GM21528 (cell line): ENCODE measurements at regions not wholly inside any gene's neighbourhood (a gene's known extent, or its start where the extent isn't known, plus 50 kb on each side); places are given as distances from the start of the nearest gene placed in this dataset.
"Not testable (repeated sequence)": the region's sequence is repeated elsewhere in the genome, so short reads cannot be mapped to it uniquely, and the experiment has no call there.

ENCODE experiments used
- ATAC-seq: cut with Tn5 transposase; IDR thresholded peaks from one replicate; pipeline ENCODE4 v1.9.1; 2021; ENCODE audit warnings: mild to moderate bottlenecking, moderate library complexity; ENCODE audit not compliant: unreplicated experiment, low FRiP score

- ATAC-seq, result no peak
Measured at GRCh38 chr4:62601737-62602136, 1401.6 kb downstream of the ADGRL3 start.

- not testable (repeated sequence) for ATAC-seq
Measured at GRCh38 chr4:62595265-62595664, 1395.1 kb downstream of the ADGRL3 start.

GRCh38 chr4:62591756-62592155 is 1391.6 kb downstream of the ADGRL3 start:
- no peak for ATAC-seq

GRCh38 chr4:62588671-62589070 is 1388.5 kb downstream of the ADGRL3 start:
- no peak for ATAC-seq

GRCh38 chr4:62571494-62571893 is 1371.4 kb downstream of the ADGRL3 start:
- ATAC-seq, result no peak

GRCh38 chr4:62560858-62561257 is 1360.7 kb downstream of the ADGRL3 start:
- ATAC-seq, result no peak

GRCh38 chr4:62550121-62550520 is 1350.0 kb downstream of the ADGRL3 start:
- no peak for ATAC-seq

- no peak for ATAC-seq
Measured at GRCh38 chr4:62549601-62550000, 1349.5 kb downstream of the ADGRL3 start.

GRCh38 chr4:62548765-62549164 is 1348.6 kb downstream of the ADGRL3 start:
- ATAC-seq, result no peak

- no peak for ATAC-seq
Measured at GRCh38 chr4:62548108-62548524, 1348.0 kb downstream of the ADGRL3 start.

- no peak for ATAC-seq
Measured at GRCh38 chr4:62544428-62544827, 1344.3 kb downstream of the ADGRL3 start.

- ATAC-seq, result no peak
Measured at GRCh38 chr4:62543002-62543401, 1342.9 kb downstream of the ADGRL3 start.

- ATAC-seq, result no peak
Measured at GRCh38 chr4:62533573-62533972, 1333.4 kb downstream of the ADGRL3 start.

- ATAC-seq, result no peak
Measured at GRCh38 chr4:62531731-62532130, 1331.6 kb downstream of the ADGRL3 start.

GRCh38 chr4:62531264-62531663 is 1331.1 kb downstream of the ADGRL3 start:
- ATAC-seq, result no peak

- ATAC-seq, result no peak
Measured at GRCh38 chr4:62528874-62529273, 1328.7 kb downstream of the ADGRL3 start.

GRCh38 chr4:62526671-62527070 is 1326.5 kb downstream of the ADGRL3 start:
- no peak for ATAC-seq

GRCh38 chr4:62523256-62523655 is 1323.1 kb downstream of the ADGRL3 start:
- ATAC-seq, result no peak

- ATAC-seq, result no peak
Measured at GRCh38 chr4:62522273-62522672, 1322.1 kb downstream of the ADGRL3 start.

GRCh38 chr4:62517716-62518115 is 1317.6 kb downstream of the ADGRL3 start:
- ATAC-seq, result no peak

GRCh38 chr4:62513306-62513705 is 1313.2 kb downstream of the ADGRL3 start:
- ATAC-seq, result no peak

GRCh38 chr4:62512271-62512670 is 1312.1 kb downstream of the ADGRL3 start:
- no peak for ATAC-seq

GRCh38 chr4:62510228-62510627 is 1310.1 kb downstream of the ADGRL3 start:
- no peak for ATAC-seq
